ENCODE measurements at regions not wholly inside any gene's neighbourhood (a gene's known extent, or its start where the extent isn't known, plus 50 kb on each side); places are given as distances from the start of the nearest gene placed in this dataset.

GRCh38 chr13:57925250-57925649, 293.7 kb downstream of the PCDH17 start:
- Mint-ChIP-seq H3K27me3 (ENCODE audit: low read depth) (peaks cover 2% of the 10 kb centered on the region), H3K36me3 (ENCODE audit: low read depth) (no peaks in the 10 kb centered on the region), H3K9me3 (ENCODE audit: low read depth) (peaks cover 4% of the 10 kb centered on the region), H3K4me3 (ENCODE audit: unreplicated experiment) (no peak overlapping the region), H3K4me1 (ENCODE audit: low read depth) (no peaks in the 10 kb centered on the region), H3K27ac (ENCODE audit: unreplicated experiment) (no peak overlapping the region)
- peak; percentile 61 for TF ChIP-seq CTCF (IDR thresholded peaks at IDR 0.05)
- DNase-seq (ENCODE audit: low spot score): no peak

DNA sequence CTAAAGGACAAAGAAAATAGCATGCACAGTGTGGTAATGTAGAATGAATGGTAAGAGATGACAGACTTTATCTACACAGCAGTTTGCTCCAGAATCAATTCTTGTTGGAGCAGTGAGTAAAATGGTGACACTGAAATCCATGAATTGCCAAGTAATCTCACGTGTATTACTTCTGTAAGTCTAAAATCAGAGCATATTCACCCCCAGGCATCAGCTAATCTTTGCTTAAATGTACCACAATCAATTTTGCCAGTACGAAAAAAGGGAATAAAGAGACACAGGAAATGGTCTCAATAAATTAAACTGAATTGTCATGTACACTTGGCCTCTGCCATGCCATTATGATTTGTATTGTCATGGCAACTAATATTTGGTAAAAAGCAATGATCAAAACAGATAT, 294.2 kb downstream of the PCDH17 start:
- Mint-ChIP-seq H3K4me1 (ENCODE audit: low read depth) (no peaks in the 10 kb centered on the region), H3K27me3 (ENCODE audit: low read depth) (peaks cover 2% of the 10 kb centered on the region), H3K27ac (ENCODE audit: unreplicated experiment) (no peak overlapping the region), H3K36me3 (ENCODE audit: low read depth) (no peaks in the 10 kb centered on the region), H3K9me3 (ENCODE audit: low read depth) (peaks cover 4% of the 10 kb centered on the region), H3K4me3 (ENCODE audit: unreplicated experiment) (no peak overlapping the region)
- no peak for DNase-seq (ENCODE audit: low spot score)
- TF ChIP-seq CTCF (IDR thresholded peaks at IDR 0.05): no peak

GRCh38 chr13:57932061-57932460, 300.5 kb downstream of the PCDH17 start:
- DNase-seq (ENCODE audit: low spot score): no peak
- Mint-ChIP-seq H3K27ac (ENCODE audit: unreplicated experiment) (no peak overlapping the region), H3K4me1 (ENCODE audit: low read depth) (peaks cover 9% of the 10 kb centered on the region), H3K9me3 (ENCODE audit: low read depth) (no peaks in the 10 kb centered on the region), H3K27me3 (ENCODE audit: low read depth) (peaks cover 2% of the 10 kb centered on the region), H3K4me3 (ENCODE audit: unreplicated experiment) (no peak overlapping the region), H3K36me3 (ENCODE audit: low read depth) (no peaks in the 10 kb centered on the region)
- TF ChIP-seq CTCF (IDR thresholded peaks at IDR 0.05): no peak

- H3K4me1 Mint-ChIP-seq (ENCODE audit: low read depth): peaks cover 9% of the 10 kb centered on the region
- no peaks in the 10 kb centered on the region for H3K36me3 Mint-ChIP-seq (ENCODE audit: low read depth)
- H3K27me3 Mint-ChIP-seq (ENCODE audit: low read depth): no peaks in the 10 kb centered on the region
- TF ChIP-seq CTCF (IDR thresholded peaks at IDR 0.05): no peak
- no peak for DNase-seq (ENCODE audit: low spot score)
- H3K4me3 Mint-ChIP-seq (ENCODE audit: unreplicated experiment): no peak overlapping the region
- H3K27ac Mint-ChIP-seq (ENCODE audit: unreplicated experiment): no peak overlapping the region
- H3K9me3 Mint-ChIP-seq (ENCODE audit: low read depth): no peaks in the 10 kb centered on the region
Measured at GRCh38 chr13:57933606-57934005, 302.1 kb downstream of the PCDH17 start.

DNA sequence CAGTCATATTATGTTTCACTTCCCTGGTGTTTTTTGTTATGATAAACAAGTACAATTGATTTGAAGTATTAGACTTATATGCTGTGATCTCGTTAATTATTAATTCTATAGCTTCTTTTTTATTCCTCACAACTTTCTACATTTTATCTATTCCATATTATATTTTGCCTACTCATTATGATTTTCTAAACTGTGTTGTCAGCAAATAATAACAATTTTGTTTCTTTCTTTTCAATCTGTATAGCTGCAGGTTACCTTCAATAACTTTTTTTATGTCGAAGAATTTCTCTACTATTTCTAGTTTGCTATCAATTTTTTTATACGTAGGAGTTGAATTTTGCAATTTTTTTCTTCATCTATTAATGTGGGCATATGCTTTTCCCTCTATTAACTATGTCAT, 304.4 kb downstream of the PCDH17 start:
- no peak overlapping the region for H3K4me3 Mint-ChIP-seq (ENCODE audit: unreplicated experiment)
- H3K27me3 Mint-ChIP-seq (ENCODE audit: low read depth): no peaks in the 10 kb centered on the region
- DNase-seq (ENCODE audit: low spot score): no peak
- H3K9me3 Mint-ChIP-seq (ENCODE audit: low read depth): no peaks in the 10 kb centered on the region
- H3K36me3 Mint-ChIP-seq (ENCODE audit: low read depth): no peaks in the 10 kb centered on the region
- H3K4me1 Mint-ChIP-seq (ENCODE audit: low read depth): peaks cover 9% of the 10 kb centered on the region
- TF ChIP-seq CTCF (IDR thresholded peaks at IDR 0.05): no peak
- H3K27ac Mint-ChIP-seq (ENCODE audit: unreplicated experiment): no peak overlapping the region
